ENCODE measurements at regions not wholly inside any gene's neighbourhood (a gene's known extent, or its start where the extent isn't known, plus 50 kb on each side); places are given as distances from the start of the nearest gene placed in this dataset.
A peak's percentile ranks its signal among the peaks of the same experiment; 100 is the strongest.
"Not testable (repeated sequence)": the region's sequence is repeated elsewhere in the genome, so short reads cannot be mapped to it uniquely, and the experiment has no call there.

DNA sequence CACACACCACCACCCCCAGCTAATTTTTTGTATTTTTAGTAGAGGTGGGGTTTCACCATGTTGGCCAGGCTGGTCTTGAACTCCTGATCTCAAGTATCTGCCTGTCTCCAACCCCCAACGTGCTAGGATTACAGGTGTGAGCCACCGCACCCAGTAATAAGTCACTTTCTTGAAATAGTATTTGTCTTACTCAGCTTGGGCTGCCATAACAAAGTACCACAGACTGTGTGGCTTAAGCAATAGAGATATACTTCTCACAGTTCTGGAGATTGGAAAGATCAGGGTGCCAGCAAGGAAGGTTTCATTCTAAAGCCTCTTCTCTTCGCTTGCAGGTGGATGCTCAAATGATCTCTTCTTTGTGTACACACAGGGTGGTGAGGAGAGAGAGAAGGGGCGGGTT, 99.8 kb downstream of the ARRDC3 start:
- no peak for DNase-seq

DNA sequence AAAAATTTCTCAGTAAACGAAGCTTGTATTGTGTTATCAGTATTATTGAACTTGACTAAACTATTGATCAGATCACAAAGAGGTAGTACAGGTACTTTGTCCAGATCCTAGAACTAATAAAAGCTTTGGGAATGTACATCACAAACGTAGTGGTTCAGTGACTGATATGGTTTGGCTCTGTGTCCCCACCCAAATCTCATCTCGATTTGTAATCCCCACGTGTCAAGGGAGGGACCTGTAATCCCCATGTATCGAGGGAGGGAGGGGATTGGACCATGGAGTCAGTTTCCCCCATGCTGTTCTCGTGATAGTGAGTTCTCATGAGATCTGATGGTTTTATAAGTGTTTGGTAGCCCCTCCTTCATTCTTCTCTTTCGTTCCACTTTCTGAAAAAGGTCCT, 100.9 kb downstream of the ARRDC3 start:
- no peak for DNase-seq

DNA sequence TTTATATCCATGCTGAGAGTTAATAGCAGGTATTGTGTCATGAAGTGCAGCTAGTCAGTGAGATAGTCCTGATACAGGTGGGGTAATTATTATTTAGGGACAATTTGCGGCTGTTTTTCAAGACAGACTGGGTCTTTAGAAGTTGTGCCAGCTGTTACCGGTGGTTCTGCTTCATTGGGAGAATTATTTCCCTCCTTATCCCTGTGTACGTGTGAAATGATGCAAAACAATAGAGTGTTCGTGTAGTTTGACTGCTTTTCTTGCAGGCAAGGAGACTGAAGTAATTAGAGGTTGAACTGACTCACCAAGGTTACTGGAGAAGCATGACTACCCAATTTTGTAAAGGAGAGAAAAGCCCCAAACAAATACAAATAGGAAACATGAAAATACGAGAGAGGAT, 101.7 kb downstream of the ARRDC3 start:
- peak; percentile 64 to 91 (median 83) for DNase-seq

DNA sequence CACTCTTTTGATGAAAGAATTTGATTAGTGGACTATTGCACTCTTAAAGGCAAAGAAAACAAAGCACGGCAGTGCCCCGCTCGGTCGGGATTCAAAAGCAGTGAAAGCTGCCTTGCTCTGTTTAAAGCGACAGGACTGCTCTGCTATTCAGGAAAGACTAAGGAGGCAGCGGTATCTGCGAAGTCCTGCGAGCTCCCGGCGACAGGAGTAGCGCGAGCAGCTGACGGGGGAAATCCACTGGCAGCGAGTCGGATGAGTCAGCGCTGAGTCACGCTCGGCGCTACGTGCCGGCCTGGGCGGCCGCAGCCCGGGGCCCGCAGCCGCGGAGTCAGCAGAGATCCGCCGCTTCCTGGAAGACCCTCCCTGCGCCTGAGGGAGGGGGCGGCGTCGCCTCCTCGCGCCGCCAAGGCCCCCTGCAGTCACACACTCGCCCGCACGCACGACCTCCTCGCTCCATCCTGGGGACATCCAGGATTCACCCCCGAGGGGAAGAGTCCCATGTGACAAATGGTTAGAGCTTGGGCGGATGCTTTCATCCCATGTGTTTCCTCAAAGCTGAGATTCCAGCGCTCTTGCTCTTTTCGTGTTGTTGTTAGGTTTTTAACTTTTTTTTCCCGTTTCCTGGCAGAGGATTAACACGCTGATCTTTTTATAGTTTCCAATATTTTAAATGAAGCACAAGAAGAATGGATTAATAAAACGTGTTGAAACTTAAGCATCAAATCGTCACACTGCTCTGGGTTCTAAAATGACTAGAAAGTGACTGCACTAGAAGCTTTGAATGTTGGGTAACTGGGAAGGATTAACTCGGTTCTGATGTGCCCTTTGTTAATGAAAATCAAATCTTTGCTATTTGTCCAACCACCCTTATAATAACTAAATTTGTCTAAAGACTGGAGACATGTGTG, 102.5 kb downstream of the ARRDC3 start:
- peak; percentile 98 to 99 (median 98) for DNase-seq

DNA sequence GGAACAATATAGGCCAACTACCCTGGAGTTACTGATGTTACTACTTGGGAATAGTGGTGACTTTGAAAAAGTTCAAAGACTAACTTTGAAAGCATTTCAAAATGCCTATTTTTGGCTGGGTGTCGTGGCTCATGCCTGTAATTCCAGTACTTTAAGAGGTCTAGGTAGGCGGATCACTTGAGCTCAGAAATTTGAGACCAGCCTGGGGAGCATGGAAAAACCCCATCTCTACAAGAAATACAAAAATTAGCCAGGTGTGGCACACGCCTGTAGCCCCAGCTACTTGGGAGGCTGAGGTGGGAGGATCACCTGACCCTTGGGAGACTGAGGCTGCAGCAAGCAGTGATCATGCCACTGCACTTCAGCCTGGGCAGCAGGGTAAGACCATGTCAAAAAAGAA, 105.3 kb downstream of the ARRDC3 start:
- no peak for DNase-seq

DNA sequence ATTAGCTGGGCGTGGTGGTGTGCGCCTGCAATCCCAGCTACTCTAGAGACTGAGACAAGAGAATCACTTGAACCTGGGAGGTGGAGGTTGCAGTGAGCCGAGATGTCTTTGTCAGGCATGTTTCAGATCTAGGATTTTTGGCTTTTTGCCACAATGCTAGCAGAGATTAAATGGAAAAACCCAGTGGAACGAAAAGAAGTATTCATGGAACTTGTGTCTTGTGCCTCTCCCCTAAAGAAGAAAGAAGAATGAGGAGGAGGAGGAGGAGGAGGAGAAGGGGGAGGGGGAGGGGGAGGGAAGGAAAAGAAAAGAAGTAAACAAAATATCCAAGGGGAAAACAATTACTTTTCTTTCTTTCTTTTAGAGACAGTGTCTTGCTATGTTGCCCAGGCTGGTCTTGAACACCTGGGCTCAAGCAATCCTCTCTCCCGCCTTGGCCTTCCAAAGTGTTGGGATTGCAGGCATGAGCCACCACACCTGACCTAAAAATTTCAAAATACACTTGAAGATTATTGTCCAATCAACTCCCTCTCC, 106.0 kb downstream of the ARRDC3 start:
- DNase-seq = no peak

DNA sequence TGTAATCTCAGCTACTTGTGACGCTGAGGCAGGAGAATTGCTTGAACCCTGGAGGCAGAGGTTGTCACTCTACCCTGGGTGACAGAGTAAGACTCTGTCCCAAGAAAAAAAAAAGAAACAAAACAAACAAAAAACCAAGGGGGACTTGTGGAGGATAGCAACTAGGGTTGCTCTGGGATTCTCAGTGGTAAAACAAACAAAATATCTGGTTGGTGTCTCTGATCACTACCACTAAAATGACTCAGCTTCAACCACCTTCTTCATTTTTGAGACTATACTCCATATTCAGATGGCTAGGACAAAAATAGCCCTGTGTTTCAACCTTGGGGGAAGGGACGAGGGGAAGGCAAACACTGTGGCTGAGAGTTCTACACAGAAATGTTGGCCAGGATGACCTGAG, 110.3 kb downstream of the ARRDC3 start:
- DNase-seq = peak in 1 of 3 donors; percentile 24

DNA sequence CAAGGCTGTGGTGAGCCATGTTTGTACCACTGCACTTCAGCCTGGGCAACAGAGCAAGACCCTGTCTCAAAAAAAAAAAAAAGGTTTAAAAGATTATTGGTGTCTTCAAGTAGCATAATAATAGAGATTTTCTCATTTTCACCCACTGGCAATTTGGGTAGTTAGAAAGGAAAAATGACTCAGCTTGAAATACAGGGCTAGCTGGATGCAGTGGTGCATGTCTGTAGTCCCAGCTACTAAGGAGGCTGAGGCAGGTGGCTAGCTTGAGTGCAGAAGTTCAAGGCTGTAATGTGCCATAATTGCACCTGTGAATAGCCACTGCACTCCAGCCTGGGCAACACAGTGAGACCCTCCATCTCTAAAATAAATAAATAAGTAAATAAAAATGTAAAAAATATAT, 111.1 kb downstream of the ARRDC3 start:
- no peak for DNase-seq

DNA sequence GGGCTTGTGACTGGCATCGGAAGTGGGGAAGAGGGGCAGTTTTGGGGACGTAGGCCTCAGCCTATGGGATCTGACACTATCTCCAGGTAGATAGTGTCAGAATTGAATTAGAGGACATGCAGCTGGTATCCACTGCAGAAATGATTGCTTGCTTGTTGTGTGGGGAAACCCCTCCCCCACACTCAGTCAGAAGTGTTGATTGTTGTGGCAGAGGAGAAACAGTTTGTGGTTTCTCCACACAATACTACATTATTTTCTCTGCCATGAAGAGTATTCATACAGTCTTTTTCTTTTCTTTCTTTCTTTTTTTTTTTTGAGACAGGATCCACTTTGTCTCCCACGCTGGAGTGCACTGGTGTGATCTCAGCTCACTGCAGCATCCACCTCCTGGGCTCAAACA, 113.9 kb downstream of the ARRDC3 start:
- no peak for DNase-seq

DNA sequence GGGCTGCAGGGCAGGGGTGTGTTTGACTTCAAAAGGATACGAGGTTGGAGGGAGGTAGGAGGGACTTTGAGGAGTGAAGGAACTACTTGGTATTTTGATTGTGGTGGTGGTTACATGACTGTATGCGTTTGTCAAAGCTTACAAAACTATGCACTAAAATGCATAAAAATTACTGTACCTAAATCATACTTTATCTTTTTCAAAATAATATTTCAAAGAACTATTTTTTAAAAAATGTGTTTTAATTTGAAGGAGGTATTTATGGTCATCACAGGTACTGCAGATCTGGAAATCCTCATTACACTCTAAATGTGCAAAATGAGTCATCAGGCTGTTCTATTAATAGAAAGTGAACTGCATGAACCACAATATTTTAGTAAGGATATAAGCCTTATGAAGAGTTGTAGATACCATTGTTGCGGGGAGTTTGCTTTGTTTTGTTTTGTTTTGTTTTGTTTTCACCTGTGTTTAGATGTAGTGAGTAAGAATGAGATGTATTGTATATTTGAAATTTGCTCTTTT, 116.9 kb downstream of the ARRDC3 start:
- peak; percentile 32 to 69 (median 60) for DNase-seq

DNA sequence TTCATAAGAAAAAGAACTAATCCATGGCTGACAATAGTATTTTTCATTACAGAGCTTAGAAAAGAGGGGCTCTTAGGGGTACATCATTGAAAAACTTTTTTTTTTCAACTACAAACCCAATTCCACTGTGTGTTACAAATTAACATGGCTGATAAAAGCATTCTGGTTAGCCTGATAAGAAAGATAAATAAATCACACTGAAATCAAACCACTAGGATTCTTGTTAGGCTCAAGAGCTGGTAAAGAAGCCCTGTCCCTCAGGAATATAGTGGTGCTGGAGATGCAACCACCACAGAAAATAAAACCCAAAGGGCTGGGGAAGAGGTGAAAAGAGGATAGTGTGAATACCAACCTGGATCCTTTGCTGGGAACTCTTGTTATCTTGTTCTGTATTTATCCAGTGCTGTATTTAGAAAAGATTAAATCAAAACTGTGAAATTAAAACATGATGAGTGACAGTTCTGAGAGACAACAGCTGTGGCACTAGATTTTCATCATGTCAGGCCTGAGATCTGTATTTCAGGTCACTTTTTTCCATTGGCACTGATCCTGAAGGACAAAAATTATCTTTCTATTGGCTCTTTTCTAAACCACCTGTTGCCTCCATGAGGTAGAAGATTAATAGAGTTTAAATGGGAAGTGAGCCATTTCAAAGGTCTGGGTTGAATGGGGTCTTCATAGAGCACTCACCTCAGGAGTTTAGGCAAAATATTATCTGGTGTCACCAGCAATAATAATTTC, 118.6 kb downstream of the ARRDC3 start:
- DNase-seq = no peak

DNA sequence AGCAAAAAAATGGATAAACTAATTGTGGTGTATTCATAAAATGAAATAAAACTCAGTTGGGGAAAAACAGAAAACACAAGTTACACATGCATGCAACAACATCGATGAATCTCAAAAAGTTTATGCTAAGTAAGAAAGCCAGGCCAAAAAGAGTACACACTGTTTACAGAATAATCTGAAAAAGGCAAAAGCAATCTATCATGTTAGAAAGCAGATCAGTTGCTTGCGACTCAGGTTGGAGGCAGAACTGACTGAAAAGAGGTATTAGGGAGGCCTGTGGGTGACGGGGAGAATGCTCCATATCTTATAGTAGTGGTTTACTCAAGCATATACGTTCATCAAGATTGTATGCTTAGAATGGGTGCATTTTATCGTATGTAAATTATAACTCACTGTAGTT, 119.2 kb downstream of the ARRDC3 start:
- DNase-seq = no peak

DNA sequence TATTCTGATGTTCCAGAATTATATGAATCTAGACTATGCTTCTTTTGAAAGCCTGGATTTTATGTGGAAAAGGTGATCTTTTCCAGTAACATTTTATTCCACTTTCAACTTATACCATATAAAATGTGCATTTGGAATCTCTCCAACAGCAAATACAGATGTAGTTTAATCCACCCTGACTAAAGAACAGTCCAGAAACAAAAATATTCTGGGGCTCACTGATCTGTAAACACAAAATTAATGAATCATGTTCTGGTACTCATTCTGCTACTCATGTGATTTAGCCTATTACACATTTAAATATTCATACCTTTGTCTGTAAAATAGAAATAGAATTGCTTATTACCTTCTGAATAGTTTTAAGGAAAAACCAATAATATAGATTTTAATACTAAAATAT, 125.8 kb downstream of the ARRDC3 start:
- DNase-seq = no peak

DNA sequence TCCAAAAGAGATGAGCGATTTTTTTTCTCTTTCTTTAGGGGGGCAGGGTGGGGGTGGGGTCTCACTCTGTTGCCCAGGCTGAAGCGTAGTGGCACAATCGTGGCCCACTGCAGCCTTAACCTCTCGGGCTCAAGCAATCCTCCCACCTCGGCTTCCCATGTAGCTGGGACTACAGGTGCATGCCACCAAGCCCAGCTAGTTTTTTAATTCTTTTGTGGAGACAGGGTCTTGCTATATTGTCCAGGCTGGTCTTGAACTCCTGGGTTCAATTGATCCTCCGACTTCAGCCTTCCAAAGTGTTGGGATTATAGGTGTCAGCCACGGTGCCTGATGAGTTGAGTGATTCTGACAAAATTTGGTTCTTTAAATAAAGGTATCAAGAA, 127.0 kb downstream of the ARRDC3 start:
- no peak for DNase-seq

DNA sequence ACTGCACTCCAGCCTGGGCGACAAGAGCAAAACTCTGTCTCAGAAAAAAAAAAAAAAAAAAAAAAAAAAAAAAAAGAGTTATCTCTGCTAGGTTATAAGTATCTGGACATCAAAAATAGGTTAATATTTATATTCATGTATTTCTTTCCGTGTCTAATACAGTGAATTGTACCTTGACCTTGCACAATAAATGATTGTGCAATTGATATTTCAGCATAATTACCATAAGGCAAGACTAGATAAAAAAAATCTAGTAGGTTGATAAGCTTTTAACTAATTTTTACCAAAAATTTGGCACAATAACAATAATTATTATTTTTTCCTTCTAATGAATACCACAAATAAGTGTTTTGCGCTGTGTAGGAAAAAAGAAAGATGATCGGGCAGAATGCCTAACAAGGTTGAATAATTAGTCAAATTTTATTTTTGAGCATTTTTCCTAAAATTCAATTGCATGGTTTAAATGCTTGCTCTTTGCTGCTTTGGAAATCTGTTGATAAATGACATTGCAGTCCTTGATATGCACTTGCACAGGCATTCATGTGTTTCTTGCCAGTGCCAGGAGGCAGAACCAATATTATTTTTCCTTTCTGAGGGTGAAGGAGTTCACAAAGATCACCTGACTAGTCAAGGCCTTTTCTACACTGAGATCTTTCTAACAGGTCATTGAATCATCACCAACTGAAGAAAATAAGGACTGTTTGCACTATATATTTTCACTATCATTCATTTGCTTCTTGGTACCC, 127.5 kb downstream of the ARRDC3 start:
- peak in 1 of 3 donors; percentile 10 for DNase-seq

DNA sequence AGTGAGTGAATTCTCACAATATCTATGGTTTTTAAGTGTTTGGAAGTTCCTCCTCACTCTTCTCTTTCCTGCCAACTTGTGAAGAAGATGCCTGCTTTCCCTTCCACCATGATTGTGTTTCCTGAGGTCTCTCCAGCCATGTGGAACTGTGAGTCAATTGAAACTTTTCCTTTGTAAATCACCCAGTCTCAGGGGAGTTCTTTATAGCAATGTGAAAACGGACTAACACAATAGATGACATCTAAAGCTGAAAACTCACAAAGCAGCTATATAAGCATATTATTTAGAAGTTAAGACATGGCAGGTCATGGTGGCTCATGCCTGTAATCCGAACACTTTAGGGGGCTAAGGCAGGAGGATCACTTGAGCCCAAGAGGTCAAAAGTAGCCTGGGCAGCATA, 130.2 kb downstream of the ARRDC3 start:
- DNase-seq = no peak

DNA sequence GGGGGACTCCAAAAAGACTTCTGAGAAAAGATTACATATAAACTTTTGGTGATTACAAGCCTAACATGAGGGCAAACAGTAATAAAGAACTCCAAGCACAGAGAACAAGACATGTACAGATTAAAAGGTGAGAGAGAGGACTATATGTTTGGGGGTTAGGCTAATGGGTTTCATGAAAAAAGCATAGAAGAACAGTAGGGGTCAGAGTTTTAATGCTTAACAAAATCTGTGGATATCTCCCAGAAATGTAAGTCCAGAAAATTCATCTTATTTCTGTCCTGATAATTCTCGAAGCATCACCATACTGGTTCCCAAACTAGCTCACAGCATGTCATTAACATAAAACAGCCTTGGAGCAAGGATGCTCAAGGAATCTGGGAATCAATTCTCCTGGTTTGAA, 137.2 kb downstream of the ARRDC3 start:
- no peak for DNase-seq

DNA sequence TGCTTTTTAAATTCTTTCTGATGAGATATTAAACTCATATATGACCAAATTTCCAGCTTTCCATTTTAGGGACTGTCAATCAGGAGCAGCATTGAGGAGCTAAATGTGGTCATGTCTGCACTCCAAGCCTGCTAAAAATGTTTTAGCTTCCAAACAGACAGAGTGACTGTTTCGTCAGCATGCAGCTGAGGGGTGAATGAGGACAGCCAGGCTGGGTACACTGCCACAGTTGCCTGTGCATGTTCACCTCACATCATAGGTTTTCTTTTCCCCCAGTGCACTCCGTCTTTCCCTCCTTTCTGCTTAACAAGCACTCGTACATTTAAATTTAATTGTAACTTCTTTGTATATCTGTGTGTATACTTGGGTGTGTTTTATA, 138.1 kb downstream of the ARRDC3 start:
- DNase-seq = no peak

DNA sequence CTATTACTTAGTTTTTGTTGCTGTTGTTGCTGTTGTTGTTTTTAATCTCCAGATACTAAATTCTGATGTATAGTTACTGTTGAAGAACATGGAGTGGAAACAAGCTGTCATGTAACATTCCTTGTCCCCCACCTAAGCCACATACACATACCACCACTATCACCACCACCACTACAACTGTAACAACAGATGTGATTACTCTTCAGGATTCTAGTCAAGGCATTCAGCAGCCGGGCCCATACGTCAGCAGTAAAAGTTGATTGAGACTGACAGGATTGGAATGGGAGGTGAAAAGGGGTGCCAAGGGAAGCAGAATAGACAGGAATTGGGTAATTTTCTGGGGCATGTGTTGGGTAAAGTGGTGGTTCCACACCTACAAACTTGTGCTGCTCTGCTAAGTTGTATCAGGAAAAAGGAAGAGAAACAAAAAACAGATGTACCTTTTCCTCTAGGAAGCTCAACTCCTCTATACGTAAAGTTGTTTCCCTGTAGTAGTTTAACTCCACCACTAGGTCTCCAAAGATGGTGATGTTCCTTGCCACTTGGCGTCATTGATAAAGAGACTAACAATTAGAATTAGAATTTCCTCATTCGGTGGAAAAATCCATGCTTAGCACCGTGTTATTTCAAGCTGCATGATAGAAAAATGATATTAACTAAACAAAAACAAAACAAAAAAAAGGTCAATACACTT, 138.6 kb downstream of the ARRDC3 start:
- no peak for DNase-seq

DNA sequence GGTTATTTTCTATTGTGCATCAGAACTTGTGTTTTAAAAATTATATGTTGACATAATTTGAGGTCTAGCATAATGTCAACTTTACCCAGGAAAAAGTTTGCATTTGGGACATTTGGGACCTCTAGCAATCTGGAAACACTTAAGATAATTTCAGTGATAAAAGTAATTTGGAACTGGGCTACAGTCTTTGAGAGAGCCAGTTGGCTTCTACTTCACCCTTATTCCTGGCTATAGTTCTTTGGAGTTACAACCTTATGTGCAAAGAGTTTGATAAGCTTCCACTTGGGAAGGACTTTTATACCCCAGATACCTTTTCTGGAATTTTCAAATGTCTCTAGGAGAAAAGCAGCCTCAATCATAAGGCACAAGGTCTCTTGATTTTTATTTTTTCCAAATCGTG, 139.3 kb downstream of the ARRDC3 start:
- DNase-seq = no peak

DNA sequence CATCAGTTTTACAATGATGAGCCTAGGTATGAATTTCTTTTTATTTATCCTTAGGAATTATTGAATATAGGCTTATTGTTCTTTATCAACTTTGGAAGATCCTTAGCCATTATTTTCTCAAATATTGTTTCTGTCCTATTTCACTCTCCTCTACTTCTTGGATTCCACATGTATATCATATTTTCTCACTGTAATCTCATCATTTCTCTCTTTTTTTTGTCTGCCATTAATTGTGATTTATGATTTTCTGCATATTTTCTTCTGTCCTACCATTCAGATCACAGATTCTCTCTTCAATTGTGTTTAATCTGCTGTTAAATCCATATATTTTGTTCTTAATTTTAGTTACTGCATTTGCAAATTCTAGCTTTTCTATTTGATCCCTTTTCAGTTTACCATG, 139.8 kb downstream of the ARRDC3 start:
- no peak for DNase-seq

DNA sequence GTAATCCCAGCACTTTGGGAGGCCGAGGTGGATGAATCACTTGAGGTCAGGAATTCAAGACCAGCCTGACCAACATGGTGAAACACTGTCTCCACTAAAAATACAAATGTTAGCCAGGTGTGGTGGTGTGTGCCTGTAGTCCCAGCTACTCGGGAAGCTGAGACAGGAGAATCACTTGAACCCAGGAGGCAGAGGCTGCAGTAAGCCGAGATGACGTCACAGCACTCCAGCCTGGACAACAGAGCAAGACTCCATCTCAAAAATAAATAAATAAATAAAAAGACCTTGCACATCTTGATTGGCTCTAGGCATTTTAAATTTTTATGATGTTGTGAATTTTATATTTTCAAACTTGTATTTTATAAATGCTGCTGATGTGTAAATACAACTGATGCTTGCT, 141.7 kb downstream of the ARRDC3 start:
- not testable (repeated sequence) for DNase-seq

Measured in suppressor macrophage treated with lipopolysaccharide for 1 hour (primary cell).